HG02678 (cell line): ENCODE measurements at regions not wholly inside any gene's neighbourhood (a gene's known extent, or its start where the extent isn't known, plus 50 kb on each side); places are given as distances from the start of the nearest gene placed in this dataset.

Source experiments
- ATAC-seq: cut with Tn5 transposase; IDR thresholded peaks from one replicate; pipeline ENCODE4 v1.9.1; 2021; ENCODE audit warnings: mild to moderate bottlenecking, moderate library complexity; ENCODE audit not compliant: unreplicated experiment

- ATAC-seq: no peak
Observed at GRCh38 chr4:17124767-17125166, 226.3 kb upstream of the LDB2 start.

- no peak for ATAC-seq
Observed at GRCh38 chr4:17120761-17121160, 222.3 kb upstream of the LDB2 start.

- no peak for ATAC-seq
Observed at GRCh38 chr4:17117746-17118145, 219.3 kb upstream of the LDB2 start.

GRCh38 chr4:17115583-17115982 is 217.1 kb upstream of the LDB2 start:
- no peak for ATAC-seq

GRCh38 chr4:17112292-17112659 is 213.8 kb upstream of the LDB2 start:
- no peak for ATAC-seq

GRCh38 chr4:17109126-17109525 is 210.7 kb upstream of the LDB2 start:
- no peak for ATAC-seq

GRCh38 chr4:17103231-17103630 is 204.8 kb upstream of the LDB2 start:
- ATAC-seq: no peak

GRCh38 chr4:17098996-17099395 is 200.6 kb upstream of the LDB2 start:
- ATAC-seq: no peak

- ATAC-seq: no peak
Observed at GRCh38 chr4:17098401-17098800, 200.0 kb upstream of the LDB2 start.

- no peak for ATAC-seq
Observed at GRCh38 chr4:17097362-17097761, 198.9 kb upstream of the LDB2 start.

- ATAC-seq: no peak
Observed at GRCh38 chr4:17096692-17097091, 198.2 kb upstream of the LDB2 start.

GRCh38 chr4:17095771-17096170 is 197.3 kb upstream of the LDB2 start:
- ATAC-seq: no peak

GRCh38 chr4:17094876-17095210 is 196.4 kb upstream of the LDB2 start:
- ATAC-seq: no peak

- ATAC-seq: no peak
Observed at GRCh38 chr4:17094159-17094875, 195.9 kb upstream of the LDB2 start.

GRCh38 chr4:17093481-17093880 is 195.0 kb upstream of the LDB2 start:
- ATAC-seq: no peak

- ATAC-seq: peak; percentile 78
Observed at GRCh38 chr4:17092736-17093437, 194.4 kb upstream of the LDB2 start.

- ATAC-seq: no peak
Observed at GRCh38 chr4:17091104-17091503, 192.7 kb upstream of the LDB2 start.

- no peak for ATAC-seq
Observed at GRCh38 chr4:17090063-17090462, 191.6 kb upstream of the LDB2 start.

- no peak for ATAC-seq
Observed at GRCh38 chr4:17085416-17085815, 187.0 kb upstream of the LDB2 start.

- no peak for ATAC-seq
Observed at GRCh38 chr4:17082186-17082585, 183.7 kb upstream of the LDB2 start.

GRCh38 chr4:17081179-17081578 is 182.7 kb upstream of the LDB2 start:
- no peak for ATAC-seq

GRCh38 chr4:17077105-17077504 is 178.7 kb upstream of the LDB2 start:
- no peak for ATAC-seq

GRCh38 chr4:17072483-17072882 is 174.0 kb upstream of the LDB2 start:
- no peak for ATAC-seq
